GM12878 (cell line): ENCODE measurements at regions not wholly inside any gene's neighbourhood (a gene's known extent, or its start where the extent isn't known, plus 50 kb on each side); places are given as distances from the start of the nearest gene placed in this dataset.

Source experiments
- ATAC-seq: fragments of 200-7000 bp; cut with Tn5 transposase; 3 replicates; pipeline ENCODE4 v1.9.1; 2020; ENCODE audit warnings: mild to moderate bottlenecking, moderate library complexity
- BruUV-seq: library from RNA; stranded (reverse); fragments of 400-500 nt; replicated peaks from 2 replicates; lab custom pipeline; 2021; lab: Mats Ljungman, UMichigan
- CTCF ChIA-PET: fragments of 300-600 bp; sonication (Branson Sonifier 250); formaldehyde crosslinking; extraction: SDS; loops from one replicate; lab custom pipeline; 2021; ENCODE audit warnings: inconsistent platforms; lab: Yijun Ruan, JAX
- POLR2A ChIA-PET: fragments of 350-600 bp; formaldehyde crosslinking; extraction: SDS; loops from one replicate; lab custom pipeline; 2021; ENCODE audit warnings: inconsistent platforms; lab: Charles Lee
- RAD21 ChIA-PET: fragments of 300-600 bp; sonication (Branson Sonifier 250); formaldehyde crosslinking; loops from one replicate; lab custom pipeline; 2023; ENCODE audit warnings: antibody characterized with exemption; ENCODE audit not compliant: unreplicated experiment; lab: Charles Lee
- SMC1A ChIA-PET: fragments of 300-600 bp; sonication (Branson Sonifier 250); formaldehyde crosslinking; loops from one replicate; lab custom pipeline; 2023; ENCODE audit not compliant: unreplicated experiment, uncharacterized antibody; lab: Charles Lee
- DNase-seq: peaks from one replicate; pipeline ENCODE4 v3.0.0-alpha.2; 2011; ENCODE audit warnings: low read depth, low spot score
- FAIRE-seq: peaks from 3 replicates; lab custom pipeline; 2011; peaks lifted over from hg19 to GRCh38; lab: Jason Lieb, UNC
- H2AFZ ChIP-seq: 2 replicates; pipeline ENCODE4 v1.6.0; 2011; ENCODE audit warnings: low read depth, low read length, control low read depth; ENCODE audit not compliant: control insufficient read depth
- H3K27ac ChIP-seq: 2 replicates; pipeline ENCODE4 v1.5.1; 2011; ENCODE audit warnings: control low read depth; ENCODE audit not compliant: control insufficient read depth, insufficient read depth
- H3K27me3 ChIP-seq, 2 experiments: replicated peaks in 1 of 2; 2 replicates each; pipeline versions ENCODE4 v1.6.0 to v1.6.1; 2011; ENCODE audit warnings: low read length in 1 of 2; ENCODE audit not compliant: control insufficient read depth in 2 of 2, insufficient read depth in 2 of 2
- H3K36me3 ChIP-seq, 2 experiments: 2 replicates each; pipeline ENCODE4 v1.5.1; 2011; ENCODE audit warnings: low read length in 1 of 2; ENCODE audit not compliant: control insufficient read depth in 2 of 2, insufficient read depth in 2 of 2
- H3K4me1 ChIP-seq: 2 replicates; pipeline ENCODE4 v1.6.1; 2011; ENCODE audit warnings: mild to moderate bottlenecking, low read length, moderate library complexity, mixed read lengths; ENCODE audit not compliant: control insufficient read depth, insufficient read depth
- H3K4me2 ChIP-seq: 2 replicates; pipeline ENCODE4 v1.6.0; 2011; ENCODE audit warnings: control low read depth; ENCODE audit not compliant: control insufficient read depth, insufficient read depth
- H3K4me3 ChIP-seq: fragments of 200-600 bp; sonication (generic); 2 replicates; pipeline ENCODE4 v1.5.1; 2016
- H3K79me2 ChIP-seq: 2 replicates; pipeline ENCODE4 v1.6.0; 2011; ENCODE audit warnings: low read length; ENCODE audit not compliant: control insufficient read depth, insufficient read depth
- H3K9ac ChIP-seq: 2 replicates; pipeline ENCODE4 v1.8.0; 2011; ENCODE audit warnings: low read length, control low read depth, mixed read lengths; ENCODE audit not compliant: control insufficient read depth, insufficient read depth
- H3K9me3 ChIP-seq: replicated peaks from 3 replicates; pipeline ENCODE4 v1.5.1; 2011; ENCODE audit warnings: mild to moderate bottlenecking, low read length; ENCODE audit not compliant: control insufficient read depth, insufficient read depth
- H4K20me1 ChIP-seq: 2 replicates; pipeline ENCODE4 v1.6.0; 2011; ENCODE audit not compliant: control insufficient read depth, insufficient read depth
- BMI1 ChIP-seq: fragments of 450-650 bp; IDR thresholded peaks from 2 replicates; pipeline ENCODE4 v1.6.1; 2016; ENCODE audit warnings: mild to moderate bottlenecking, moderate library complexity, borderline replicate concordance
- HDGF ChIP-seq: fragments of 450-650 bp; IDR thresholded peaks from 2 replicates; pipeline ENCODE4 v1.6.1; 2016; ENCODE audit warnings: antibody characterized with exemption
- IRF3 ChIP-seq: fragments of 450-650 bp; IDR thresholded peaks from 2 replicates; pipeline ENCODE4 v1.6.1; 2014; ENCODE audit warnings: mild to moderate bottlenecking
- NR2F1 ChIP-seq: fragments of 450-650 bp; conservative IDR thresholded peaks from 2 replicates; pipeline ENCODE4 v1.6.1; 2017; ENCODE audit warnings: mild to moderate bottlenecking
- NRF1 ChIP-seq: conservative IDR thresholded peaks from 2 replicates; pipeline ENCODE4 v1.6.1; 2011; ENCODE audit warnings: mild to moderate bottlenecking, low read depth, low read length, improper control_type of control experiment
- PBX3 ChIP-seq: IDR thresholded peaks from 2 replicates; pipeline ENCODE4 v1.6.1; 2011; ENCODE audit warnings: mild to moderate bottlenecking, low read depth, low read length, moderate library complexity; ENCODE audit not compliant: insufficient replicate concordance
- PKNOX1 ChIP-seq: fragments of 450-650 bp; IDR thresholded peaks from 2 replicates; pipeline ENCODE4 v1.6.1; 2016; ENCODE audit warnings: mild to moderate bottlenecking
- POU2F2 ChIP-seq: IDR thresholded peaks from 3 replicates; pipeline ENCODE4 v1.6.1; 2011; ENCODE audit warnings: low read depth, mild to moderate bottlenecking, low read length, borderline replicate concordance
- ZBTB40 ChIP-seq: fragments of 450-650 bp; IDR thresholded peaks from 2 replicates; pipeline ENCODE4 v1.6.1; 2016; ENCODE audit warnings: mild to moderate bottlenecking, moderate library complexity, borderline replicate concordance
- WGBS: methylation state at CpG from one replicate; pipeline ENCODE4 v1.1.6; 2016; ENCODE audit warnings: low lambda C conversion rate; ENCODE audit not compliant: insufficient replicate concordance, insufficient coverage; ENCODE audit errors: missing lambda C conversion rate; 5-methylcytosine and 5-hydroxymethylcytosine counted together
- in situ Hi-C: fragments of 300-500 bp; cut with MboI; formaldehyde crosslinking; loops from 9 replicates; pipeline ENCODE4 v1.14.3; 2018; ENCODE audit warnings: mixed read lengths
- intact Hi-C: fragments of 100-400 bp; cut with micrococcal nuclease; formaldehyde crosslinking; loops from one replicate; pipeline ENCODE4 v1.14.2; 2022; ENCODE audit not compliant: unreplicated experiment
- TF ChIP-seq, protein P1 (sequence below): fragments of 450-650 bp; IDR thresholded peaks from 2 replicates; pipeline ENCODE4 v1.6.1; 2017; ENCODE audit warnings: mild to moderate bottlenecking, moderate library complexity
- TF ChIP-seq, protein P2 (sequence below): IDR thresholded peaks from 2 replicates; pipeline ENCODE4 v1.6.1; 2011; ENCODE audit warnings: borderline replicate concordance, low read depth, mild to moderate bottlenecking, moderate library complexity, mixed read lengths, low read length; ENCODE audit not compliant: insufficient read depth; ENCODE audit errors: extremely low read length

DNA sequence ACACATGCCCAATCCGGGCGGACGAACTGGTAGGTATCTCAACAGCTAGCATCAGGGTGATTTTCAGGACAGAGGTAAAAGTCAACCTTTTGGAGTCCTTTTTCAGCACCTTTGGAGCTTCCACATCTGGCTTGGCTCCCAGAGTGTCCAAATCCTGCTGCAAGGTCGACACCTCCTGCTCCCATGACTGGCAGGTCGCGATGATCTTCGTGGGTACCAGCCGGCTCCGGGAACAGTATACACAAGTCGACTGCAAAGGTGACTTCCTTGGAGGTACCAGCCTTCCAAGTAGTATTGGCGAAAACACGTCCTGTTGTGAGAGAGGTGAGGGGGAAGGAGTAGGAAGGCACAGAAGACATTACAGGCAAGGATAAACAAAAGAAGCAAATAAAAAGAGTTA, 672.7 kb downstream of the TMEM121 start:
- DNase-seq (no peak), FAIRE-seq (no peak), ATAC-seq (no peak)
- ChIA-PET RAD21 (no interaction called here), SMC1A (interaction anchor here (1.0 kb wide), 1 partner anchor 83 kb away, joined by 3 read pairs; no protein-coding TSS in a partner anchor), CTCF (no interaction called here), POLR2A (no interaction called here)
- Histone ChIP-seq H3K27ac (no peak overlapping the region), H3K4me2 (no peak overlapping the region), H3K9ac (no peak overlapping the region), H2AFZ (no peak overlapping the region), H3K4me1 (no peaks in the 10 kb centered on the region), H4K20me1 (no peaks in the 10 kb centered on the region), H3K79me2 (no peaks in the 10 kb centered on the region), H3K9me3 (no peaks in the 10 kb centered on the region), H3K4me3 (no peak overlapping the region), H3K27me3 (no peaks in the 10 kb centered on the region; a peak in 1 of 4 replicates), H3K36me3 (no peaks in the 10 kb centered on the region)
- in situ Hi-C loops = no loop called here
- WGBS = 50% methylated on average over 12 of the region's 12 CpGs
- TF ChIP-seq HDGF (no peak), ZBTB40 (no peak), NRF1 (no peak), POU2F2 (no peak), BMI1 (no peak), PKNOX1 (no peak), IRF3 (no peak), NR2F1 (no peak), PBX3 (no peak)
- TF ChIP-seq, protein P1, sequence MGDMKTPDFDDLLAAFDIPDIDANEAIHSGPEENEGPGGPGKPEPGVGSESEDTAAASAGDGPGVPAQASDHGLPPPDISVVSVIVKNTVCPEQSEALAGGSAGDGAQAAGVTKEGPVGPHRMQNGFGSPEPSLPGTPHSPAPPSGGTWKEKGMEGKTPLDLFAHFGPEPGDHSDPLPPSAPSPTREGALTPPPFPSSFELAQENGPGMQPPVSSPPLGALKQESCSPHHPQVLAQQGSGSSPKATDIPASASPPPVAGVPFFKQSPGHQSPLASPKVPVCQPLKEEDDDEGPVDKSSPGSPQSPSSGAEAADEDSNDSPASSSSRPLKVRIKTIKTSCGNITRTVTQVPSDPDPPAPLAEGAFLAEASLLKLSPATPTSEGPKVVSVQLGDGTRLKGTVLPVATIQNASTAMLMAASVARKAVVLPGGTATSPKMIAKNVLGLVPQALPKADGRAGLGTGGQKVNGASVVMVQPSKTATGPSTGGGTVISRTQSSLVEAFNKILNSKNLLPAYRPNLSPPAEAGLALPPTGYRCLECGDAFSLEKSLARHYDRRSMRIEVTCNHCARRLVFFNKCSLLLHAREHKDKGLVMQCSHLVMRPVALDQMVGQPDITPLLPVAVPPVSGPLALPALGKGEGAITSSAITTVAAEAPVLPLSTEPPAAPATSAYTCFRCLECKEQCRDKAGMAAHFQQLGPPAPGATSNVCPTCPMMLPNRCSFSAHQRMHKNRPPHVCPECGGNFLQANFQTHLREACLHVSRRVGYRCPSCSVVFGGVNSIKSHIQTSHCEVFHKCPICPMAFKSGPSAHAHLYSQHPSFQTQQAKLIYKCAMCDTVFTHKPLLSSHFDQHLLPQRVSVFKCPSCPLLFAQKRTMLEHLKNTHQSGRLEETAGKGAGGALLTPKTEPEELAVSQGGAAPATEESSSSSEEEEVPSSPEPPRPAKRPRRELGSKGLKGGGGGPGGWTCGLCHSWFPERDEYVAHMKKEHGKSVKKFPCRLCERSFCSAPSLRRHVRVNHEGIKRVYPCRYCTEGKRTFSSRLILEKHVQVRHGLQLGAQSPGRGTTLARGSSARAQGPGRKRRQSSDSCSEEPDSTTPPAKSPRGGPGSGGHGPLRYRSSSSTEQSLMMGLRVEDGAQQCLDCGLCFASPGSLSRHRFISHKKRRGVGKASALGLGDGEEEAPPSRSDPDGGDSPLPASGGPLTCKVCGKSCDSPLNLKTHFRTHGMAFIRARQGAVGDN = no peak
- TF ChIP-seq, protein P2, sequence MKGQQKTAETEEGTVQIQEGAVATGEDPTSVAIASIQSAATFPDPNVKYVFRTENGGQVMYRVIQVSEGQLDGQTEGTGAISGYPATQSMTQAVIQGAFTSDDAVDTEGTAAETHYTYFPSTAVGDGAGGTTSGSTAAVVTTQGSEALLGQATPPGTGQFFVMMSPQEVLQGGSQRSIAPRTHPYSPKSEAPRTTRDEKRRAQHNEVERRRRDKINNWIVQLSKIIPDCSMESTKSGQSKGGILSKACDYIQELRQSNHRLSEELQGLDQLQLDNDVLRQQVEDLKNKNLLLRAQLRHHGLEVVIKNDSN = no peak
- intact Hi-C loops = no loop called here
- BruUV-seq = no TSS peak
